ENCODE measurements at regions not wholly inside any gene's neighbourhood (a gene's known extent, or its start where the extent isn't known, plus 50 kb on each side); places are given as distances from the start of the nearest gene placed in this dataset.

- CTCF ChIA-PET: no interaction called here
- TF ChIP-seq, protein P1, sequence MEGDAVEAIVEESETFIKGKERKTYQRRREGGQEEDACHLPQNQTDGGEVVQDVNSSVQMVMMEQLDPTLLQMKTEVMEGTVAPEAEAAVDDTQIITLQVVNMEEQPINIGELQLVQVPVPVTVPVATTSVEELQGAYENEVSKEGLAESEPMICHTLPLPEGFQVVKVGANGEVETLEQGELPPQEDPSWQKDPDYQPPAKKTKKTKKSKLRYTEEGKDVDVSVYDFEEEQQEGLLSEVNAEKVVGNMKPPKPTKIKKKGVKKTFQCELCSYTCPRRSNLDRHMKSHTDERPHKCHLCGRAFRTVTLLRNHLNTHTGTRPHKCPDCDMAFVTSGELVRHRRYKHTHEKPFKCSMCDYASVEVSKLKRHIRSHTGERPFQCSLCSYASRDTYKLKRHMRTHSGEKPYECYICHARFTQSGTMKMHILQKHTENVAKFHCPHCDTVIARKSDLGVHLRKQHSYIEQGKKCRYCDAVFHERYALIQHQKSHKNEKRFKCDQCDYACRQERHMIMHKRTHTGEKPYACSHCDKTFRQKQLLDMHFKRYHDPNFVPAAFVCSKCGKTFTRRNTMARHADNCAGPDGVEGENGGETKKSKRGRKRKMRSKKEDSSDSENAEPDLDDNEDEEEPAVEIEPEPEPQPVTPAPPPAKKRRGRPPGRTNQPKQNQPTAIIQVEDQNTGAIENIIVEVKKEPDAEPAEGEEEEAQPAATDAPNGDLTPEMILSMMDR (IDR thresholded peaks at IDR 0.05; ENCODE audit: unreplicated experiment): no peak
- no TSS peak for BruUV-seq (replicated peaks)
Measured at GRCh38 chrX:124994404-124994803, 325.3 kb upstream of the TEX13C start.

DNA sequence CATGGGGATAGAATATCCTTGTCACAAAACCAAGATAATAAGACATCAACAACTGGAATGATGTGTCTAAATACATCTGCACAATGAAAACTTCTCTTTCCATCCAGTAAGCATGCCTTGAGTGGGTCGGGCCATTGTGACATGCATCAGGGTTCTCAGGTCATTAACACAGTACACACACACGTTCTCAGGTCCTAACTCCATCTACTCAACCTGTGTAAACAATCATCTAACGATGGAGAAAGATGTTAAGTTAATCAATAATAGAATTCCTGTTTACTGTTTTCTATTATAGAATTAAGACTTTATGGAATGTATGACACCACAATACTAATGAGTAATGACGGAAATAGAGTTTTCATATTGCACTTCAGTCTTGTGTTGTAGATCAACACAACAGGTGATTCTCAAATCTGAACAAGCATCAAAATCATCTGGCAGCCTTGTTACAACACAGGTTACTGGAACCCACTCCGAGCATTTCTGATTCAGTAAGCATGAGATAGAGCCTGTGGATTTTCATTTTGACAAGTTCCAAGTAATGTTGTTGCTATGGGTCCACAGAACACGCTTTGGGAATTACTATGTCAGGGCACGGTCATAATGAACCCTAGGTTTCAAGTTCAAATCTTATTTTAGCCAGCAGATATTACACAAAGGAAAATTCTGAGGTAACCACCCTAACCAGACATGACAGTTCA is 315.8 kb upstream of the TEX13C start:
- CTCF ChIA-PET: no interaction called here
- BruUV-seq (replicated peaks): no TSS peak
- H3K27ac Mint-ChIP-seq (ENCODE audit: unreplicated experiment): no peak overlapping the region
- H3K4me1 Mint-ChIP-seq (ENCODE audit: low read depth, unreplicated experiment): no peaks in the 10 kb centered on the region
- DNase-seq: no peak
- TF ChIP-seq, protein P1 (IDR thresholded peaks at IDR 0.05; ENCODE audit: unreplicated experiment): no peak
- H3K36me3 Mint-ChIP-seq (ENCODE audit: insufficient read depth, unreplicated experiment): no peaks in the 10 kb centered on the region
- peaks cover 9% of the 10 kb centered on the region for H3K9me3 Mint-ChIP-seq (ENCODE audit: low read depth, unreplicated experiment)
- intact Hi-C loops (cut with micrococcal nuclease; ENCODE audit: unreplicated experiment): no loop called here
- no peaks in the 10 kb centered on the region for H3K27me3 Mint-ChIP-seq (ENCODE audit: unreplicated experiment)
- H3K4me3 Mint-ChIP-seq (ENCODE audit: low read depth, unreplicated experiment): no peak overlapping the region

More at GRCh38 chrX:124994404-124994803, 325.3 kb upstream of the TEX13C start:
- Mint-ChIP-seq H3K9me3 (ENCODE audit: low read depth, unreplicated experiment) (peaks cover 11% of the 10 kb centered on the region), H3K4me3 (ENCODE audit: low read depth, unreplicated experiment) (no peak overlapping the region), H3K4me1 (ENCODE audit: low read depth, unreplicated experiment) (no peaks in the 10 kb centered on the region), H3K27me3 (ENCODE audit: unreplicated experiment) (no peaks in the 10 kb centered on the region), H3K36me3 (ENCODE audit: insufficient read depth, unreplicated experiment) (no peaks in the 10 kb centered on the region), H3K27ac (ENCODE audit: unreplicated experiment) (no peak overlapping the region)
- DNase-seq: no peak
- intact Hi-C loops (cut with micrococcal nuclease; ENCODE audit: unreplicated experiment): no loop called here

GRCh38 chrX:125004799-125005198 is 314.9 kb upstream of the TEX13C start:
- Mint-ChIP-seq H3K9me3 (ENCODE audit: low read depth, unreplicated experiment) (peaks cover 10% of the 10 kb centered on the region), H3K27me3 (ENCODE audit: unreplicated experiment) (no peaks in the 10 kb centered on the region), H3K4me1 (ENCODE audit: low read depth, unreplicated experiment) (no peaks in the 10 kb centered on the region), H3K4me3 (ENCODE audit: low read depth, unreplicated experiment) (no peak overlapping the region), H3K27ac (ENCODE audit: unreplicated experiment) (no peak overlapping the region), H3K36me3 (ENCODE audit: insufficient read depth, unreplicated experiment) (no peaks in the 10 kb centered on the region)
- DNase-seq: no peak
- CTCF ChIA-PET: no interaction called here
- intact Hi-C loops (cut with micrococcal nuclease; ENCODE audit: unreplicated experiment): no loop called here
- TF ChIP-seq, protein P1 (IDR thresholded peaks at IDR 0.05; ENCODE audit: unreplicated experiment): no peak
- BruUV-seq (replicated peaks): no TSS peak

GRCh38 chrX:125005863-125006262 is 313.8 kb upstream of the TEX13C start:
- DNase-seq: no peak
- H3K27ac Mint-ChIP-seq (ENCODE audit: unreplicated experiment): no peak overlapping the region
- no TSS peak for BruUV-seq (replicated peaks)
- peaks cover 10% of the 10 kb centered on the region for H3K9me3 Mint-ChIP-seq (ENCODE audit: low read depth, unreplicated experiment)
- H3K4me3 Mint-ChIP-seq (ENCODE audit: low read depth, unreplicated experiment): no peak overlapping the region
- CTCF ChIA-PET: interaction anchor here (0.7 kb wide), 1 partner anchor 413 kb away, joined by 4 read pairs; no protein-coding TSS in a partner anchor
- TF ChIP-seq, protein P1 (IDR thresholded peaks at IDR 0.05; ENCODE audit: unreplicated experiment): no peak
- no peaks in the 10 kb centered on the region for H3K4me1 Mint-ChIP-seq (ENCODE audit: low read depth, unreplicated experiment)
- no peaks in the 10 kb centered on the region for H3K36me3 Mint-ChIP-seq (ENCODE audit: insufficient read depth, unreplicated experiment)
- H3K27me3 Mint-ChIP-seq (ENCODE audit: unreplicated experiment): no peaks in the 10 kb centered on the region
- intact Hi-C loops (cut with micrococcal nuclease; ENCODE audit: unreplicated experiment): no loop called here
